Transverse colon (tissue), 4 donors: ENCODE measurements at regions not wholly inside any gene's neighbourhood (a gene's known extent, or its start where the extent isn't known, plus 50 kb on each side); places are given as distances from the start of the nearest gene placed in this dataset.

ENCODE experiments used
- DNase-seq: peaks from one replicate; pipeline ENCODE4 v3.0.0-alpha.2; 2019
- H3K27ac ChIP-seq, 4 donors: fragments of 200-600 bp; sonication (generic); 2 replicates each; pipeline ENCODE4 v1.5.1; 2016 to 2018; ENCODE audit warnings: inconsistent platforms in 4 of 4
- H3K27me3 ChIP-seq: fragments of 200-600 bp; sonication (generic); 2 replicates; pipeline ENCODE4 v1.5.1; 2017; ENCODE audit warnings: inconsistent platforms
- H3K36me3 ChIP-seq, 4 donors: fragments of 200-600 bp; sonication (generic); 2 replicates each; pipeline ENCODE4 v1.5.1; 2017 to 2019; ENCODE audit warnings: inconsistent platforms in 4 of 4
- H3K4me1 ChIP-seq, 4 donors: fragments of 200-600 bp; sonication (generic); 2 replicates each; pipeline ENCODE4 v1.5.1; 2017 to 2020; ENCODE audit warnings: inconsistent platforms in 4 of 4
- H3K4me3 ChIP-seq, 4 donors: fragments of 200-600 bp; sonication (generic); 1 replicate in 1 of 4; 2 replicates in 3 of 4; pipeline versions ENCODE4 v1.5.1 to v1.6.1; 2017 to 2019; ENCODE audit warnings: inconsistent platforms in 4 of 4
- H3K9me3 ChIP-seq, 2 donors: fragments of 200-600 bp; sonication (generic); 2 replicates each; pipeline ENCODE4 v1.5.1; 2017 to 2019; ENCODE audit warnings: inconsistent platforms in 2 of 2
- EP300 ChIP-seq: sonication (generic); formaldehyde crosslinking; IDR thresholded peaks from one replicate; pipeline ENCODE4 v1.6.1; 2017; ENCODE audit warnings: antibody characterized with exemption, low read depth
- POLR2A ChIP-seq: fragments of 450-650 bp; IDR thresholded peaks from one replicate; pipeline ENCODE4 v1.6.1; 2016; ENCODE audit warnings: antibody characterized with exemption, mild to moderate bottlenecking, moderate library complexity
- POLR2AphosphoS5 ChIP-seq, 3 donors: sonication (generic); formaldehyde crosslinking; IDR thresholded peaks; one replicate each; pipeline ENCODE4 v1.6.1; 2016; ENCODE audit warnings: antibody characterized with exemption in 3 of 3
- WGBS, 2 donors: methylation state at CpG; one replicate each; pipeline ENCODE4 v1.1.5; 2018; ENCODE audit warnings: low coverage in 1 of 2; 5-methylcytosine and 5-hydroxymethylcytosine counted together
- in situ Hi-C, 4 donors: fragments of 200-750 bp; cut with MboI; loops; one replicate each; pipeline versions ENCODE4 v1.15.0 to v1.15.1; 2017; ENCODE audit warnings: low sequenced_read_pairs in 3 of 4, low pct_ligation_motif_present in 1 of 4, low pct_unique_long_range_greater_than_20kb in 1 of 4
- intact Hi-C: fragments of 100-400 bp; cut with DNase I; formaldehyde crosslinking; loops from one replicate; pipeline ENCODE4 v1.15.1; 2023; ENCODE audit warnings: low total_unique reads
- TF ChIP-seq, protein P1 (sequence below), 5 experiments: fragments of 200-600 bp in 3 of 5; fragments of 450-650 bp in 2 of 5; sonication (generic) in 3 of 5; IDR thresholded peaks; 1 replicate in 2 of 5; 2 replicates in 3 of 5; pipeline ENCODE4 v1.5.1; 2016 to 2017; ENCODE audit warnings: antibody characterized with exemption in 5 of 5, inconsistent platforms in 3 of 5, mild to moderate bottlenecking in 2 of 5, moderate library complexity in 1 of 5

DNA sequence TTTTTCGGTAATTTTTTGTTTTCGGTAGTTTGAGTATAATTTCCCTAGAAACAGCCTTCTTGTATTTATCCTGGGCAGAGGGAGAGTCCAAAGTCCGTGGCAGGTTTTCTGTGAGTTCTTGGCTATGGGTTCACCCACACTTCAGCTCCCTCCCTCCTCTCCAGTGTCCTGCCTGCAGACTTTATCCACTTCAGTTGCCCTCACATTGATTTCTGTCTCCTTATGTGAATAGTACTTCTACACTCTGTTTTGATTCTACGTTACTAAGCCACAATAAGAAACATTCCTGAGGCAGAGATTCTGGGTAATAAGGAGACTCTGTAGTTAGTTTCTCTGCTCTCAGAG is 868.6 kb downstream of the METTL15 start:
- Histone ChIP-seq H3K27me3 (no peaks in the 10 kb centered on the region), H3K9me3 (no peaks in the 10 kb centered on the region), H3K4me1 (no peaks in the 10 kb centered on the region), H3K36me3 (no peaks in the 10 kb centered on the region), H3K27ac (no peak overlapping the region), H3K4me3 (no peak overlapping the region)
- WGBS, 2 donors = 47% methylated on average over 4 of the region's 4 CpGs
- DNase-seq = no peak
- no peak for TF ChIP-seq POLR2A
- intact Hi-C loops (no loop called here), in situ Hi-C loops (no loop called here)

DNA sequence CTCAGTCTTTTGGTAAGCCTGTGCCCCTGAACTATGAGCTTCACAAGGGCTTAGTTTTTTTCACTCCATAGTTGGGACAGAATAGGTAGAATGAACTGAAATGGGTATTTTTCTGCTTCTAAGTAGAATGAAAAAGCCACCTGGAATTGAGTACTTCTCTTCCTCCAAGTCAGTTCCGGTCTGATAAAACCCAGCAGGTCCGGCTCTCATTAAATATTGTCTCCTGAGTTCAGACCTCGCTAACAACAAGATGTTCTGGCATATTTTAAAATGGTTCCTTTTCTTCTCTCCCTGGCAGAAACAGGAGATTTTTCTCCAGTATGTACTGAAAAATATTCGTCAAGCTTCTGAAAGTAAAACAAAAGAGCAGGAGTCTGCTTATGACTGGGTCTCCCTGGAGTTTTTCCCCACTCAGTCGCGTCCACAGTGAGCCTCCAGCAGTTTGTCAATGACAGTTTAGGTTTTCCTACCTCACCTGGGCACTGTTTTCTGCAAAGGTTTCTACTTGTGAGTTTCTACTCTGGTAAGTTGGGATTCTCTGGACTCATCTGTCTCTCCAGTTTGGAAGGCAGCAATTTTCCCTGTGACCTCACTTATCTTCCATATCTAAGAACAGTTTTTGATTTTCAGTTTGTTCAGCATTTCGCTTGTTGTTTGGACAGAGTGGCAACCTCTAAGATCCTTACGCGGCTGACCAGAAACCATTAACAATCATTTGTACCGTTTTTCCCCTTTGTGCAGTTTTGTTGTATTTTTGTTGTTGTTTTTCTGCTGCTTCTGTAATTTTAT is 868.0 kb downstream of the METTL15 start:
- TF ChIP-seq, protein P1, sequence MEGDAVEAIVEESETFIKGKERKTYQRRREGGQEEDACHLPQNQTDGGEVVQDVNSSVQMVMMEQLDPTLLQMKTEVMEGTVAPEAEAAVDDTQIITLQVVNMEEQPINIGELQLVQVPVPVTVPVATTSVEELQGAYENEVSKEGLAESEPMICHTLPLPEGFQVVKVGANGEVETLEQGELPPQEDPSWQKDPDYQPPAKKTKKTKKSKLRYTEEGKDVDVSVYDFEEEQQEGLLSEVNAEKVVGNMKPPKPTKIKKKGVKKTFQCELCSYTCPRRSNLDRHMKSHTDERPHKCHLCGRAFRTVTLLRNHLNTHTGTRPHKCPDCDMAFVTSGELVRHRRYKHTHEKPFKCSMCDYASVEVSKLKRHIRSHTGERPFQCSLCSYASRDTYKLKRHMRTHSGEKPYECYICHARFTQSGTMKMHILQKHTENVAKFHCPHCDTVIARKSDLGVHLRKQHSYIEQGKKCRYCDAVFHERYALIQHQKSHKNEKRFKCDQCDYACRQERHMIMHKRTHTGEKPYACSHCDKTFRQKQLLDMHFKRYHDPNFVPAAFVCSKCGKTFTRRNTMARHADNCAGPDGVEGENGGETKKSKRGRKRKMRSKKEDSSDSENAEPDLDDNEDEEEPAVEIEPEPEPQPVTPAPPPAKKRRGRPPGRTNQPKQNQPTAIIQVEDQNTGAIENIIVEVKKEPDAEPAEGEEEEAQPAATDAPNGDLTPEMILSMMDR (IDR thresholded peaks at IDR 0.05) = no peak
- TF ChIP-seq EP300 = no peak
- no peak for TF ChIP-seq POLR2AphosphoS5 (IDR thresholded peaks at IDR 0.05)
- no peak for TF ChIP-seq POLR2A
- Histone ChIP-seq H3K36me3 (no peaks in the 10 kb centered on the region), H3K27me3 (no peaks in the 10 kb centered on the region), H3K4me1 (no peaks in the 10 kb centered on the region), H3K4me3 (no peak overlapping the region), H3K9me3 (no peaks in the 10 kb centered on the region), H3K27ac (no peak overlapping the region)
- in situ Hi-C loops = no loop called here
- no peak for DNase-seq
- WGBS, 2 donors = 70 to 73% methylated on average over 10 of the region's 10 CpGs
- intact Hi-C loops = no loop called here

DNA sequence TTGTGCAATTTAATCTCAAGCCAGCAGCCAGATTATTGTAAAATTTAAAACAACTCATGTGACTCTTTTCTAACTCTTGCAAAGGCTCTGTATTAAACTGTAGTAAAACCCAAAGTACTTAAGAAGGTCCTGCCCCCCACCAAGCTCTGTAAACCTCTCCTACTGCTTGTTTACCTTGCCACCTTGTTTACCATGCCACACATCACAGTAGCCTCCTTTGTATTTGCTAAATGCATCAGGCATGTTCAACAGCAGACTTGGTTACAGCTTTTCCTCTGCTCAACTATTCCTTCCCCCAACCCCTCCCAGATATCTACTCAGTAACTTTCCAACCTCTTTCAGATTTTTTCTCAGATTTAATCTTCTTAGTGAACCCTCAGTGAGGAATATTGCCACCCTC is 861.6 kb downstream of the METTL15 start:
- H3K9me3 ChIP-seq = no peaks in the 10 kb centered on the region
- no peaks in the 10 kb centered on the region for H3K36me3 ChIP-seq
- no peak overlapping the region for H3K27ac ChIP-seq
- in situ Hi-C loops (no loop called here), intact Hi-C loops (no loop called here)
- no peak overlapping the region for H3K4me3 ChIP-seq
- DNase-seq = no peak
- H3K4me1 ChIP-seq = no peaks in the 10 kb centered on the region
- TF ChIP-seq POLR2A = no peak
- TF ChIP-seq POLR2AphosphoS5 (IDR thresholded peaks at IDR 0.05) = no peak
- H3K27me3 ChIP-seq = no peaks in the 10 kb centered on the region

DNA sequence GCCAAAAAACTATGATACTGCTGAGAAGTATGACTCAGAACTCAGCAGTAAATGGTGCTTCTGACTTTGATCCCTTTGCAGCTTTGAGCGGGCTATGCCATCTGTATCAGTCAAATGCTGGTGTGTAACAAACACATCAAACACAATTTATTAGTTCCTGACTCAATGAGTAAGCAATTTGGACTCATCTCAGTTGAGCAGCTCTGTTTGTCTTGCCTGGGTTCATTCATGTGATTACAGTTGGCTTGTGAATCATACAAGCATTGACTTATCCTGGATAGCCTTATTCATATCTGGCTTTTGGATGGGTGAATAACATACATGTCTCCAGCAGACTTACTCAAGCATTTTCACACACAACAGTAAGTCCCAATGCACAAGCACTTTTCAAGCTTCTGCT is 858.8 kb downstream of the METTL15 start:
- H3K27me3 ChIP-seq = no peaks in the 10 kb centered on the region
- no peak for TF ChIP-seq POLR2AphosphoS5 (IDR thresholded peaks at IDR 0.05)
- TF ChIP-seq, protein P1 (IDR thresholded peaks at IDR 0.05) = no peak
- TF ChIP-seq EP300 = no peak
- TF ChIP-seq POLR2A = no peak
- in situ Hi-C loops = no loop called here
- WGBS, 2 donors = 67% methylated on average over 1 of the region's 1 CpG; no CpG with 5 or more reads in 1 of the 2 donors
- H3K27ac ChIP-seq = no peak overlapping the region
- H3K36me3 ChIP-seq = no peaks in the 10 kb centered on the region
- H3K4me3 ChIP-seq = no peak overlapping the region
- intact Hi-C loops = no loop called here
- no peaks in the 10 kb centered on the region for H3K4me1 ChIP-seq
- no peaks in the 10 kb centered on the region for H3K9me3 ChIP-seq
- DNase-seq = no peak

DNA sequence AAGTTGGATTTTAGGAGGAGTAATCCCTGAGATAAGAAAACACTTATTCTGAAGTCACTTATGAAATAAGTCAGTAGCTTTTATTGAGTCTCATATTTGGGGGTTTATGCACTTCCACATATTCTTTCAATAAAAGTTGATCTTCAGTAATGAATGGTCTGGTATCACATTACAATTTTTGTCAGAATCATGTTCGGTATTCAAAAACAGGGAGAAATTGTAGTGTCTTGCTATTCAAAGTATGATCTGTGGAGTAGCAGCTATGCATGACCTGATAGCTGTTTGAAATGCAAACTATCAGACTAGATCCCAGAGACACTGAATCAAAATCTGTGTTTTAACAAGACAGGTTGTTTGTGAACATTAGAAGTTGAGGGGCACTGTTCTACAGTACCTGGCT is 857.6 kb downstream of the METTL15 start:
- TF ChIP-seq, protein P1 (IDR thresholded peaks at IDR 0.05) = no peak
- TF ChIP-seq EP300 = no peak
- TF ChIP-seq POLR2AphosphoS5 (IDR thresholded peaks at IDR 0.05) = no peak
- no peak for TF ChIP-seq POLR2A
- Histone ChIP-seq H3K27me3 (no peaks in the 10 kb centered on the region), H3K27ac (no peak overlapping the region), H3K36me3 (no peaks in the 10 kb centered on the region), H3K4me3 (no peak overlapping the region), H3K9me3 (no peaks in the 10 kb centered on the region), H3K4me1 (no peaks in the 10 kb centered on the region)
- no peak for DNase-seq
- in situ Hi-C loops (no loop called here), intact Hi-C loops (no loop called here)
- 91% methylated on average over 1 of the region's 1 CpG; no CpG with 5 or more reads in 1 of the 2 donors for WGBS, 2 donors
